Mammary epithelial cell (primary cell): ENCODE measurements at regions not wholly inside any gene's neighbourhood (a gene's known extent, or its start where the extent isn't known, plus 50 kb on each side); places are given as distances from the start of the nearest gene placed in this dataset.

ENCODE experiments used
- EZH2 ChIP-seq: IDR thresholded peaks from 2 replicates; pipeline ENCODE4 v1.6.1; 2012; ENCODE audit warnings: low read length, inconsistent platforms, borderline replicate concordance
- TF ChIP-seq, protein P1 (sequence below), 2 donors: IDR thresholded peaks in 1 of 2; conservative IDR thresholded peaks in 1 of 2; 2 replicates each; pipeline ENCODE4 v1.5.1; 2011 to 2012; ENCODE audit warnings: inconsistent platforms in 2 of 2, low read length in 2 of 2, mild to moderate bottlenecking in 2 of 2, control low read depth in 1 of 2, low read depth in 1 of 2; ENCODE audit not compliant: insufficient read depth in 1 of 2; ENCODE audit errors: extremely low read depth in 1 of 2

GRCh38 chr12:92289629-92290349 is 144.1 kb upstream of the BTG1 start:
- TF ChIP-seq, protein P1, sequence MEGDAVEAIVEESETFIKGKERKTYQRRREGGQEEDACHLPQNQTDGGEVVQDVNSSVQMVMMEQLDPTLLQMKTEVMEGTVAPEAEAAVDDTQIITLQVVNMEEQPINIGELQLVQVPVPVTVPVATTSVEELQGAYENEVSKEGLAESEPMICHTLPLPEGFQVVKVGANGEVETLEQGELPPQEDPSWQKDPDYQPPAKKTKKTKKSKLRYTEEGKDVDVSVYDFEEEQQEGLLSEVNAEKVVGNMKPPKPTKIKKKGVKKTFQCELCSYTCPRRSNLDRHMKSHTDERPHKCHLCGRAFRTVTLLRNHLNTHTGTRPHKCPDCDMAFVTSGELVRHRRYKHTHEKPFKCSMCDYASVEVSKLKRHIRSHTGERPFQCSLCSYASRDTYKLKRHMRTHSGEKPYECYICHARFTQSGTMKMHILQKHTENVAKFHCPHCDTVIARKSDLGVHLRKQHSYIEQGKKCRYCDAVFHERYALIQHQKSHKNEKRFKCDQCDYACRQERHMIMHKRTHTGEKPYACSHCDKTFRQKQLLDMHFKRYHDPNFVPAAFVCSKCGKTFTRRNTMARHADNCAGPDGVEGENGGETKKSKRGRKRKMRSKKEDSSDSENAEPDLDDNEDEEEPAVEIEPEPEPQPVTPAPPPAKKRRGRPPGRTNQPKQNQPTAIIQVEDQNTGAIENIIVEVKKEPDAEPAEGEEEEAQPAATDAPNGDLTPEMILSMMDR (conservative IDR thresholded peaks at IDR 0.05 in 1 of 2, IDR thresholded peaks at IDR 0.05 in 1 of 2; ENCODE audit: extremely low read depth in 1 of 2, insufficient read depth in 1 of 2, low read depth in 1 of 2, low read length in 2 of 2) = no peak
- no peak for TF ChIP-seq EZH2
